Activated CD4-positive, CD25-positive, alpha-beta regulatory T cell treated with anti-CD3 and anti-CD28 coated beads, Interleukin-2, amount 50 U/mL, for 24 hours (primary cell): ENCODE measurements at regions not wholly inside any gene's neighbourhood (a gene's known extent, or its start where the extent isn't known, plus 50 kb on each side); places are given as distances from the start of the nearest gene placed in this dataset.

Experiments
- ATAC-seq, 2 donors: fragments of 150-1000 bp; cut with Tn5 transposase; one replicate each; pipeline ENCODE4 v1.10.0; 2021; ENCODE audit warnings: mild to moderate bottlenecking in 1 of 2, moderate library complexity in 1 of 2

GRCh38 chr2:176614049-176614448 lies 344.8 kb downstream of the MTX2 start:
- no peak for ATAC-seq

GRCh38 chr2:176614930-176615329 lies 345.7 kb downstream of the MTX2 start:
- no peak for ATAC-seq

- no peak for ATAC-seq
Observed at GRCh38 chr2:176619504-176619903, 350.3 kb downstream of the MTX2 start.

GRCh38 chr2:176621350-176621749 lies 352.1 kb downstream of the MTX2 start:
- no peak for ATAC-seq

GRCh38 chr2:176622792-176623191 lies 353.6 kb downstream of the MTX2 start:
- ATAC-seq = no peak

GRCh38 chr2:176626796-176627195 lies 357.6 kb downstream of the MTX2 start:
- no peak for ATAC-seq

- no peak for ATAC-seq
Observed at GRCh38 chr2:176628438-176628837, 359.2 kb downstream of the MTX2 start.

GRCh38 chr2:176633754-176634153 lies 364.5 kb downstream of the MTX2 start:
- no peak for ATAC-seq

GRCh38 chr2:176636401-176636800 lies 367.2 kb downstream of the MTX2 start:
- no peak for ATAC-seq

GRCh38 chr2:176637142-176637485 lies 367.9 kb downstream of the MTX2 start:
- ATAC-seq = no peak

GRCh38 chr2:176637486-176638166 lies 368.4 kb downstream of the MTX2 start:
- ATAC-seq = peak in 1 of 2 donors; percentile 35

GRCh38 chr2:176638167-176639015 lies 369.1 kb downstream of the MTX2 start:
- peak; percentile 46 to 63 for ATAC-seq

GRCh38 chr2:176639016-176639343 lies 369.7 kb downstream of the MTX2 start:
- no peak for ATAC-seq

- no peak for ATAC-seq
Observed at GRCh38 chr2:176639671-176640070, 370.4 kb downstream of the MTX2 start.

GRCh38 chr2:176641436-176641835 lies 372.2 kb downstream of the MTX2 start:
- ATAC-seq = no peak

GRCh38 chr2:176642074-176642473 lies 372.8 kb downstream of the MTX2 start:
- no peak for ATAC-seq

GRCh38 chr2:176643646-176644045 lies 374.4 kb downstream of the MTX2 start:
- ATAC-seq = no peak

GRCh38 chr2:176645494-176645893 lies 376.3 kb downstream of the MTX2 start:
- ATAC-seq = no peak

- no peak for ATAC-seq
Observed at GRCh38 chr2:176646033-176646615, 376.9 kb downstream of the MTX2 start.

GRCh38 chr2:176647325-176648165 lies 378.3 kb downstream of the MTX2 start:
- ATAC-seq = no peak

GRCh38 chr2:176648700-176649297 lies 379.6 kb downstream of the MTX2 start:
- no peak for ATAC-seq

GRCh38 chr2:176650104-176650837 lies 381.0 kb downstream of the MTX2 start:
- ATAC-seq = no peak
